BJ (cell line): ENCODE measurements at regions not wholly inside any gene's neighbourhood (a gene's known extent, or its start where the extent isn't known, plus 50 kb on each side); places are given as distances from the start of the nearest gene placed in this dataset.

Source experiments
- CTCF ChIA-PET: fragments of 350-600 bp; formaldehyde crosslinking; extraction: SDS; loops from one replicate; lab custom pipeline; 2021; ENCODE audit warnings: antibody characterized with exemption, inconsistent platforms; lab: Yijun Ruan, JAX
- POLR2A ChIA-PET: fragments of 300-600 bp; sonication (Branson Sonifier 250); formaldehyde crosslinking; extraction: SDS; loops from one replicate; lab custom pipeline; 2021; ENCODE audit warnings: antibody characterized with exemption; lab: Charles Lee
- DNase-seq: peaks from one replicate; pipeline ENCODE4 v3.0.0-alpha.2; 2011; ENCODE audit warnings: low read depth
- H3K27me3 ChIP-seq: 2 replicates; pipeline ENCODE4 v1.6.0; 2011; ENCODE audit warnings: low read length; ENCODE audit not compliant: control insufficient read depth, insufficient read depth
- H3K36me3 ChIP-seq: 2 replicates; pipeline ENCODE4 v1.5.1; 2011; ENCODE audit warnings: low read length; ENCODE audit not compliant: control insufficient read depth, insufficient read depth
- H3K4me3 ChIP-seq: 2 replicates; pipeline ENCODE4 v1.5.1; 2011; ENCODE audit warnings: low read depth, mild to moderate bottlenecking, control low read depth, low read length
- CTCF ChIP-seq: IDR thresholded peaks from 2 replicates; pipeline ENCODE4 v1.5.1; 2011; ENCODE audit warnings: low read depth, mild to moderate bottlenecking, control low read depth, inconsistent platforms, low read length, moderate library complexity; ENCODE audit not compliant: insufficient read depth

- Histone ChIP-seq H3K27me3 (no peaks in the 10 kb centered on the region), H3K36me3 (no peaks in the 10 kb centered on the region), H3K4me3 (no peak overlapping the region)
- ChIA-PET POLR2A (no interaction called here), CTCF (no interaction called here)
- no peak for TF ChIP-seq CTCF
- DNase-seq = no peak
Measured at GRCh38 chr9:74245866-74246497, 251.2 kb upstream of the RORB start.

GRCh38 chr9:74255489-74255984, 241.6 kb upstream of the RORB start:
- TF ChIP-seq CTCF = no peak
- DNase-seq = no peak
- ChIA-PET CTCF (no interaction called here), POLR2A (no interaction called here)
- Histone ChIP-seq H3K4me3 (no peak overlapping the region), H3K27me3 (no peaks in the 10 kb centered on the region), H3K36me3 (no peaks in the 10 kb centered on the region)

- H3K4me3 ChIP-seq = no peak overlapping the region
- ChIA-PET CTCF (no interaction called here), POLR2A (no interaction called here)
- no peaks in the 10 kb centered on the region for H3K36me3 ChIP-seq
- no peaks in the 10 kb centered on the region for H3K27me3 ChIP-seq
- TF ChIP-seq CTCF = no peak
- DNase-seq = no peak
Measured at GRCh38 chr9:74275872-74276508, 221.1 kb upstream of the RORB start.

- POLR2A ChIA-PET = no interaction called here
- Histone ChIP-seq H3K36me3 (no peaks in the 10 kb centered on the region), H3K4me3 (no peak overlapping the region), H3K27me3 (no peaks in the 10 kb centered on the region)
- no peak for TF ChIP-seq CTCF
- DNase-seq = no peak
- CTCF ChIA-PET = no interaction called here
Measured at GRCh38 chr9:74277532-74277931, 219.6 kb upstream of the RORB start.

- TF ChIP-seq CTCF = no peak
- CTCF ChIA-PET = no interaction called here
- no peaks in the 10 kb centered on the region for H3K36me3 ChIP-seq
- no peak overlapping the region for H3K4me3 ChIP-seq
- POLR2A ChIA-PET = no interaction called here
- no peaks in the 10 kb centered on the region for H3K27me3 ChIP-seq
- DNase-seq = no peak
Measured at GRCh38 chr9:74281674-74282073, 215.5 kb upstream of the RORB start.
